ENCODE measurements at regions not wholly inside any gene's neighbourhood (a gene's known extent, or its start where the extent isn't known, plus 50 kb on each side); places are given as distances from the start of the nearest gene placed in this dataset.

GRCh38 chr3:59138966-59139365 is 89.1 kb upstream of the CFAP20DC start:
- no peak for DNase-seq (ENCODE audit: low read depth, low spot score)

- DNase-seq (ENCODE audit: low read depth, low spot score), result no peak
These were observed 87.6 kb upstream of the CFAP20DC start for GRCh38 chr3:59137415-59137814.

GRCh38 chr3:59136081-59136480 is 86.3 kb upstream of the CFAP20DC start:
- no peak for DNase-seq (ENCODE audit: low read depth, low spot score)

GRCh38 chr3:59135096-59135495 is 85.3 kb upstream of the CFAP20DC start:
- no peak for DNase-seq (ENCODE audit: low read depth, low spot score)

DNA sequence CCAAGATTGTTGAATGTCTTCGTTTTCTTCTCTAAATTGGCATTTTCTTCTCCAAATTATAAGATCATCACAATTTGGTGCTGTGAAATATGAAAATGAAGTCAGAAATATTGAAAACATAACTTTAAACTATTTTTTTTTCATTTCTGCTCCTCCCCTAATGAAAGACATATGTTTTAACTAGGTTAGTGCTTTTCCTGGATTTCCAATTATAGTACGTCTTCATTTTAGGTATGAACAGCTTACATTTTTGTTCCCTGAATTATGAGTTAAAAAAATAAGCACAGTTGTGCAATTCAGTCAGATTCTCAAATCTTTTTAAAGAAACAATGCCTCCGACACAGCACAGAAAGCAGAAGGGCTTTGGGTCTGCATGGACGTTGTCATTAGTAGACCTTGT is 83.5 kb upstream of the CFAP20DC start:
- DNase-seq (ENCODE audit: low read depth, low spot score), result no peak

GRCh38 chr3:59131016-59131766 is 81.4 kb upstream of the CFAP20DC start:
- no peak for DNase-seq (ENCODE audit: low read depth, low spot score)

GRCh38 chr3:59128685-59129084 is 78.9 kb upstream of the CFAP20DC start:
- no peak for DNase-seq (ENCODE audit: low read depth, low spot score)

DNA sequence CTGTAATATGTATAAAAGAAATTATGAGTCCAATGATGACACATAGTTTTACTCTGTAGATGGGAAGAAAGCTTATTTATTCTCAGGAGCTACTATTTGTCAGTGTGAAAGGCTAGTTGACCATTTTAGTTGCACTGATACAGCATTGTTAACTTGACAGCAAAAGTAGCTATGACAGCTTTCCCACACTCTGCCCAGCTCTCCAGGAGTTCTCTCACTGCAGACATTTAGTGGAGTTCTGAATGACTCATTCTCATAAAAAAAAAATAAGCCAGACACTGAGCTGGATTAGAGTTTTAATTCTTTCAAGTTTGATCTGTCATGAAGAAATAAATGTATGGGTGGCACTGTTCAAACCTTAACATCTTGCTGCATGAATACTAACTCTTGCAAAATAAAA is 77.2 kb upstream of the CFAP20DC start:
- DNase-seq (ENCODE audit: low read depth, low spot score), result peak; percentile 85

DNA sequence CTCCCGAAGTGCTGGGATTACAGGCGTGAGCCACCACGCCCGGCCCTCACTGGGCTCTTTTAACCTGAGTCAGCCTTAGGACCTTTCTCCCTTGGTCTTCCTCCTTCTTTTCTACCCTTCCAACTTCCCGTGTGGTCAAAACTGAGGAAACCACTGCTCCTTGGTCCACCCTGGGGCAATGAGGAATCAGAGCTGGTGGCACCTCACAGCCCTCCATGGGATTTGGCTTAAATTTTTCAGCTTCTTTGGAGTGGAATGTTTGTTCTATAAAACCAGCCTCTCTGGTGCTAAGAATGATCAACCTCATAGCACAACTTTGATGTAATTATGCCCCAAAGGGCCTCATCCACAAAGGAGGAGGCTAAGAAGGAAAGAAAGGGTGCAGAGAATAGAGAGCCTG is 76.6 kb upstream of the CFAP20DC start:
- no peak for DNase-seq (ENCODE audit: low read depth, low spot score)

- DNase-seq (ENCODE audit: low read depth, low spot score), result no peak
These were observed 71.7 kb upstream of the CFAP20DC start for GRCh38 chr3:59121346-59122144.

- DNase-seq (ENCODE audit: low read depth, low spot score), result no peak
These were observed 69.1 kb upstream of the CFAP20DC start for GRCh38 chr3:59118928-59119327.

GRCh38 chr3:59117396-59117795 is 67.6 kb upstream of the CFAP20DC start:
- no peak for DNase-seq (ENCODE audit: low read depth, low spot score)

DNA sequence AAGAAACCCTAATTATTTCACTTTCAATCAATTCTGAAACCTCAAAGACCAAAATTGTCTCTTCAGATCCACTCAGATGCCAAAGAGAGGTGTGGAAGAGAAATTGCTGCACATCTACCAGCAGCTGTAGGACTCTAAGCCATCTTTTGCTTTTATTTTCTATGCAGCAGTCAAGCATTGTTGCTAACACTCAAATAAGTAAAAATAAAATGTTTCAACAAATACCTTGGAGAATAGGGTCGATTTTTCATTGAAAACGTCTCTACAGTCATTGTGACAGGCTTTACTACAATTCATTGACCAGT is 66.4 kb upstream of the CFAP20DC start:
- DNase-seq (ENCODE audit: low read depth, low spot score), result no peak

DNA sequence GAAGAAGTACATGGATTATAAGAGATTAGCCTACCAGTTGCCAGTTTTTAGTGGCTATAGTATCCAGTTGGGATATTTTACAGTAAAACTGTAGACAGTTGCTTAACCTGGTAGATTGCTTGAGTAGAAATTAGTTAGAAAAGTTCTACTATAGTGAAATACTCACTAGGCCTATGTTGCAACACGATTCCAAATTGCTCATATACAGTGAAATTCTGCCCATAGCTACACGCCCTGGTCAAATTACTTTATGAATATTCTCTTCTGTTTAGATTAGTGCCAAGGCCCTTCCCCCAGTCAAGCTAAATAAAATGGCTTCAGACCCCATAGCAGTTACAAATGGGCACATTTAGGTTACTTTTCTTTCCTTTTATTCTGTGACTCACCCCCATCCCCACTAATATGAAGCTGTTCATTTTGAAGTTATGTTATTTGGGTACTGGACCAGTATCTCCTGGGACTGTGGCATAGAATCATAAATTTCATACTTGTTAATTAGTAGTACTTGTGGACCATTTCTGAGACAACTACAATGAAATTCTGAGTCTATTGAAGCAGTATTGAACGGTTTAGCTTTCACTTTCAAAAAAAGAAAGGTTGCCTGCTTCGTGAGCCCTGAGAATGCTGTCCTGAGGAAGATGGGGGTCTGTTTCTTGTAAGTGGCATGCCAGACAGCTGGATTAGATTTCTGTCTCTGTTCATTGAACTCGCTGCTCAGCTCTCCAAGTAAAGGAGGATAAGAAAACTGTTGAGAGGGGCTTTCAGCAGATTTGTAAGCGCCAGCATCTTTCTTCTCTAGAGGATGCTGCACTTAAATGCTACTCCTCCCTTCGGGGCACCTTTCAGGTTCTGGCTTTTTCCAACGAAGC is 65.8 kb upstream of the CFAP20DC start:
- no peak for DNase-seq (ENCODE audit: low read depth, low spot score)

DNA sequence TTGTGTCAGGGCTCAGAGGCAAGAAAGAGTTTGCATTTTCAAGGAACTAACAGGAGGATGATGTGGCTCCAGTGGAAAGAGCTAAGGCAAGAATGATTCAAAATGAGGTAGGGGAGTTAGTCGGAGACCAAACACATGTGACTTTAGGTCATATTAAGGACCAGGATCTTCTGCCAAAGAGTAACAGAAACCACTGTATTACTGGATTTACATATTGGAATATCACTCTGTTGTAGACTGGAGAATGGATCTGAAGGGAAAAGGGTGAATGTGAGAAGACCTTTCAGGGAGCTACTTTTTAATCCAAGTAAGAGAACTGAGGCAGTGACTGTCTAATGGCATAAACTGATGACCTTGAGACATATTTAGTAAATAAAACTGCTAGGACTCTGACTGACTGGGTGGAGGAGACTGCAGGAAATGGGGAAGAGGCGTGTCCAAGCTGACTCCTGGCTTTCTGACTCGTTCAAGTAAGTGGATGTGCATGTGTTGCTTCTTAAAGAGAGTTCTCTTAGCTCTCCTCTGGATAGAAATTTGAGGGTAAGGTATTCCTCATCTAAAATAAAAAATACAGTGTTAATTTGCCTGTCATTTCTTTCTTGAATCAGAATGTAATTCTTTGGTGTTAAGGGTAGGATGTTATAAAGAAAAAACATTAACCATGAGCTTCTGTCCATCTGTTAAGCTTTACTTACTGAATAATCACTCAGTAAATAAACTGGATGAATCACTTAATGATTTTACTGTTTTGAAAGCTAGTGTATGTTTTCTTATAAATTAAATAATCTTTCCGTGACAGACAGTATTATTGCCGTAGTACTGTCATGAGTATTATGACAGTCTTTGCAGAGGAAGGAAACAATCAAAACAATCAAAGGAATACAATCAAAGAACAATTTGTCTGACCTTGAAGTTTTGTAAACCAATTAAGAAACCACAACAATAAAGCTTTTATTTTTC is 58.3 kb upstream of the CFAP20DC start:
- DNase-seq (ENCODE audit: low read depth, low spot score), result no peak

DNA sequence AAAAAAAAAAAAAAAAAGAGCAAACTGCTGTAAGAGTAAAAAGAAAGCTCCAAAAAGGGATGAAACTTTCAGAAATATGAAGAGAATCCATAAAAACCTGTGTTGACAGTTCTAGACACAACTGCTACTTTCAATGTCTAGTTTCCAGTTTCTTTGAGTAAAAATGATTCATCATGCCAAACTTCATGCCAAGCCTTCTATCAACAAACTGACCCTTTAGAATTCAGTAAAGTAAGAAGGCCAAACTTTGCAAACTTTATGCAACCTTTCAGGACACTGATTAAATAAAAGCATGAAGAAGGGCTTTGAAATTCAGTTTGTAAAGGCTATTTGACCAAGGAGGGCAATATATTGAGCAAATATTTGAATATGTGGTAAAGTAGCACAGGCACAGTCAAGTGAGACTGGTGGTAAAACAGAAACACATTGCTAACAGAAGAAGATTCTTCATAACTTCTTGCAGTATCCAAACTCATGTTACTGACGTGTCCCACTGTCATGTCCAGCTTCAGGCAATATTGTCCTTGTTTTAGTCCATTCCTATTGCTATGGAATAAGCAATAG is 56.3 kb upstream of the CFAP20DC start:
- DNase-seq (ENCODE audit: low read depth, low spot score), result peak; percentile 13

DNA sequence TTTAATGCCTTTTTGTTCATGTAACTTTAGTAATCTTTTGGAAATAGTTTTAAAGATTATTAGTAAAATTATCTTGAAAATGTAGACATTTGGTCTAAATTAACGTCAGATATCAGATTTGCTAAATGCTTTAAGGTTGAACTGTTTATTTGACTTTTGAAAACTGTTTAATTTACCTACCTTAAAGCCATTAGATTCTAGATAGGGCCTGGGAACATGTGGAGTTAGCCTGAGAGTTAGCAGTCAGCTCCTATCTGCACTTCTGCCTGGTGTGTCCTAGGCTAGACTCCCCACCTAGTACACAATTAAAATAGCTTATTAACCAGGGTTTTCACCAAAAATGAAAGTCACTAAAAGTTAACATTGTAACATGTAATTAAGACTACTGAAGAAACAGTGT is 53.7 kb upstream of the CFAP20DC start:
- no peak for DNase-seq (ENCODE audit: low read depth, low spot score)

DNA sequence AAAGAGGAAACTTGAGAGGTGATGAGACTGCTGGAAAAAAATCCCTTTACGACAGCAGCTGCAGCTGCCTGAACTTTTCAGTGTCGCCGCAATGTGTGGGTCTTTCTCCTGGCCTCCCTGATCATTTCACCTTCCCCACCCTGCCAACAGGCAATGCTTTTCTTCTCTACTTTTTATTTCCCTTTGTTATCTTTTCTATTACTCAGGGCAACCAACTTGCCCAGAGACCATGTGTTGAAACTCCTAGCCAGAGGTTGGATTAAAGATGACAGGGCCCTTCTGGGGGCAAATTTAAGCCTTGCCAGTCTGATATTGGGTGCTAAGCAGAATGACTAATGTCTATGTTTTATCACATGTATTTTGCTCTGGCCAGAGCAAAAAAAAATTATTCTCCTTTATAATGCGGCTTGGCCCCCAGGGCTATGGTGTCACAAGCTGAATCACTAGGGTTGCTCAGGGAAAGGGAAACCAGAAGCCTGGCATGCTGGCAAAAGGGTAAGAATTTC is 51.5 kb upstream of the CFAP20DC start:
- DNase-seq (ENCODE audit: low read depth, low spot score), result peak; percentile 73

Data from astrocyte of the hippocampus (primary cell).